Suprapubic skin (tissue), 4 donors: ENCODE measurements at regions not wholly inside any gene's neighbourhood (a gene's known extent, or its start where the extent isn't known, plus 50 kb on each side); places are given as distances from the start of the nearest gene placed in this dataset.

ENCODE experiments used
- DNase-seq, 2 donors: peaks; one replicate each; pipeline ENCODE4 v3.0.0-alpha.2; 2019; ENCODE audit warnings: low spot score in 2 of 2
- H3K27ac ChIP-seq: fragments of 200-600 bp; sonication (generic); one replicate; pipeline ENCODE4 v1.5.1; 2019
- H3K27me3 ChIP-seq: fragments of 200-600 bp; sonication (generic); one replicate; pipeline ENCODE4 v1.5.1; 2019
- H3K36me3 ChIP-seq: fragments of 200-600 bp; sonication (generic); one replicate; pipeline ENCODE4 v1.5.1; 2019
- H3K4me1 ChIP-seq: fragments of 200-600 bp; sonication (generic); one replicate; pipeline ENCODE4 v1.5.1; 2019
- H3K4me3 ChIP-seq: fragments of 200-600 bp; sonication (generic); one replicate; pipeline ENCODE4 v1.5.1; 2019; ENCODE audit warnings: mild to moderate bottlenecking
- H3K9me3 ChIP-seq: fragments of 200-600 bp; sonication (generic); one replicate; pipeline ENCODE4 v1.5.1; 2019
- EP300 ChIP-seq: sonication (generic); formaldehyde crosslinking; IDR thresholded peaks from one replicate; pipeline ENCODE4 v1.6.1; 2017; ENCODE audit warnings: antibody characterized with exemption
- POLR2A ChIP-seq, 2 donors: fragments of 450-650 bp; IDR thresholded peaks; one replicate each; pipeline ENCODE4 v1.6.1; 2017; ENCODE audit warnings: antibody characterized with exemption in 2 of 2, mild to moderate bottlenecking in 2 of 2, moderate library complexity in 2 of 2
- POLR2AphosphoS5 ChIP-seq, 3 donors: sonication (generic); formaldehyde crosslinking; IDR thresholded peaks; one replicate each; pipeline ENCODE4 v1.6.1; 2017; ENCODE audit warnings: antibody characterized with exemption in 3 of 3
- WGBS: methylation state at CpG from one replicate; pipeline ENCODE4 v1.1.5; 2018; 5-methylcytosine and 5-hydroxymethylcytosine counted together
- TF ChIP-seq, protein P1 (sequence below), 2 donors: fragments of 200-600 bp in 1 of 2; fragments of 450-650 bp in 1 of 2; sonication (generic) in 1 of 2; IDR thresholded peaks; one replicate each; pipeline ENCODE4 v1.5.1; 2016 to 2019; ENCODE audit warnings: antibody characterized with exemption in 2 of 2, mild to moderate bottlenecking in 1 of 2, moderate library complexity in 1 of 2

DNA sequence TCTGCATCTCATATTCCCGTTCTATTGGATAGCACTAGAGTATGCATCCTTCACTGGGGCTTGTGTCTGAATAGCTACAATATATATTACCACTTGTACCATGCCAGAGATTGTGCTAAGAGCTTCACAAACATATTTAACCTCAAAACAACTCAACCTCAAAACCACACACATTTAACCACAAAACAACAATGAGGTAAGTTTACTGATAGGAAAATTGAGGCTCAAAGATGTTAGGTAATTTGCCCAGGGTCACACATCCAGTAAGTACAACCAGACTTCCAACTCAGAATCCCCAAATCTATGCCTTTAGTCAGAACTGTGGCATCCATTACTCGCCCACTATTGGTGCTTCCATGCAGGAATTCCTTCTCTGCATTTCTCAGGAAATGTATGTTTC lies 220.0 kb downstream of the FAM43A start:
- no peak for TF ChIP-seq POLR2A (IDR thresholded peaks at IDR 0.05)
- TF ChIP-seq, protein P1, sequence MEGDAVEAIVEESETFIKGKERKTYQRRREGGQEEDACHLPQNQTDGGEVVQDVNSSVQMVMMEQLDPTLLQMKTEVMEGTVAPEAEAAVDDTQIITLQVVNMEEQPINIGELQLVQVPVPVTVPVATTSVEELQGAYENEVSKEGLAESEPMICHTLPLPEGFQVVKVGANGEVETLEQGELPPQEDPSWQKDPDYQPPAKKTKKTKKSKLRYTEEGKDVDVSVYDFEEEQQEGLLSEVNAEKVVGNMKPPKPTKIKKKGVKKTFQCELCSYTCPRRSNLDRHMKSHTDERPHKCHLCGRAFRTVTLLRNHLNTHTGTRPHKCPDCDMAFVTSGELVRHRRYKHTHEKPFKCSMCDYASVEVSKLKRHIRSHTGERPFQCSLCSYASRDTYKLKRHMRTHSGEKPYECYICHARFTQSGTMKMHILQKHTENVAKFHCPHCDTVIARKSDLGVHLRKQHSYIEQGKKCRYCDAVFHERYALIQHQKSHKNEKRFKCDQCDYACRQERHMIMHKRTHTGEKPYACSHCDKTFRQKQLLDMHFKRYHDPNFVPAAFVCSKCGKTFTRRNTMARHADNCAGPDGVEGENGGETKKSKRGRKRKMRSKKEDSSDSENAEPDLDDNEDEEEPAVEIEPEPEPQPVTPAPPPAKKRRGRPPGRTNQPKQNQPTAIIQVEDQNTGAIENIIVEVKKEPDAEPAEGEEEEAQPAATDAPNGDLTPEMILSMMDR (IDR thresholded peaks at IDR 0.05), result no peak
- no peak for TF ChIP-seq EP300
- no peak for TF ChIP-seq POLR2AphosphoS5 (IDR thresholded peaks at IDR 0.05)
- Histone ChIP-seq H3K27me3 (no peaks in the 10 kb centered on the region), H3K9me3 (no peaks in the 10 kb centered on the region), H3K4me1 (peaks cover 4% of the 10 kb centered on the region), H3K36me3 (no peaks in the 10 kb centered on the region), H3K4me3 (no peak overlapping the region), H3K27ac (no peak overlapping the region)
- WGBS, result 90% methylated on average over 2 of the region's 2 CpGs
- DNase-seq, result no peak

DNA sequence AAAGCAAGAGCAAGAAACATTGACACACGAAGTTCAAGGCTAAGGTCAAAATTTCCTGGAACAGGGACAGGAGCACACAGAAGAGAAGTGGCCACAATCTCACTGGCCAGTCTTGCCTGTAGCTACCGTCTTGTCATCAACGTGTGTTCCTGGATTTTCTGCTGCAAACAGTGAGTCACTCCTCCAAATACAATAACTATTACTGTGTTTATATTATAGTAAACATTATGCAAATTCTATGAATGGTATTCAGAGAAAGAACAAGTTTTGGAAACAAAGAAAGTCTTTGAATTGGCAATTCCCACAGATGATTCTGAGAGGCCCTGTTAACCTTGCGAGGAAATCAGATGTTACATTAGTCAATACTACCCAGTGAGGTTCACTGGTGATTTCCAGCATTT lies 220.5 kb downstream of the FAM43A start:
- 58% methylated on average over 4 of the region's 4 CpGs for WGBS
- H3K27ac ChIP-seq, result no peak overlapping the region

DNA sequence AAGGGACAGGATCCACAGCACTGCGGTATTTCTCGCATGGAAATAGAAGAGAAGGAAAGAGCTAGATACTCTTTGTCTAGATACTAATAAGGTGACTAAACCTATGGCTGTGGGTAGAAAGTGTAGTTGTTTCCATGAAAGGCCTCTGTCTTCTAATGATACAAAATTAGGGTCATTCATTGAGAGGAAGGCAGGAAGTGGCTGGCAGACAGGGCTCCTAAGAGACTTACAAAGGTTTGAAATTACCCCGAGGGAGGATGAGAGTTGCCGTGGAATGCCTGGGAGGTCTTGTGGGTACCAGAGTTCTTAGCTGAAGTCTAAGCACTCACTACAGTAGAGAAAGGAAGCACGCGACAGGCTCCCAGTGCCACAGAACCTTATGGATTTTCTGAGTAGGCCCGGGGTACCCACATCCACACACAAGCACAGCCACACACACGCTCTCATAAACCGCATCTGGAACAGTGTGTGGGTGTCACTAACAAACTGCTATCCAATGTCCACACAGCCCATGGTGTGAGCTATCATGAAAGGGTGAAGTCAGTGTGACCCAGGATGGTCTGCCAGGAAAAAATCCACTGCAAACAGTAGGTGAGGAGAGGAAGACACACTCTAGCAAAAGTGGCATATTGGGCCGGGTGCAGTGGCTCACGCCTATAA lies 221.4 kb downstream of the FAM43A start:
- no peak for DNase-seq
- WGBS, result 87% methylated on average over 11 of the region's 11 CpGs
- no peak for TF ChIP-seq POLR2AphosphoS5 (IDR thresholded peaks at IDR 0.05)
- TF ChIP-seq, protein P1 (IDR thresholded peaks at IDR 0.05), result no peak
- no peak for TF ChIP-seq POLR2A (IDR thresholded peaks at IDR 0.05)
- no peak for TF ChIP-seq EP300

More for the DNA sequence above, 220.5 kb downstream of the FAM43A start:
- Histone ChIP-seq H3K36me3 (no peaks in the 10 kb centered on the region), H3K4me1 (peaks cover 1% of the 10 kb centered on the region), H3K9me3 (no peaks in the 10 kb centered on the region), H3K4me3 (no peak overlapping the region), H3K27me3 (no peaks in the 10 kb centered on the region)
- TF ChIP-seq, protein P1 (IDR thresholded peaks at IDR 0.05), result no peak
- no peak for TF ChIP-seq POLR2AphosphoS5 (IDR thresholded peaks at IDR 0.05)
- TF ChIP-seq EP300, result no peak
- no peak for TF ChIP-seq POLR2A (IDR thresholded peaks at IDR 0.05)
- no peak for DNase-seq

DNA sequence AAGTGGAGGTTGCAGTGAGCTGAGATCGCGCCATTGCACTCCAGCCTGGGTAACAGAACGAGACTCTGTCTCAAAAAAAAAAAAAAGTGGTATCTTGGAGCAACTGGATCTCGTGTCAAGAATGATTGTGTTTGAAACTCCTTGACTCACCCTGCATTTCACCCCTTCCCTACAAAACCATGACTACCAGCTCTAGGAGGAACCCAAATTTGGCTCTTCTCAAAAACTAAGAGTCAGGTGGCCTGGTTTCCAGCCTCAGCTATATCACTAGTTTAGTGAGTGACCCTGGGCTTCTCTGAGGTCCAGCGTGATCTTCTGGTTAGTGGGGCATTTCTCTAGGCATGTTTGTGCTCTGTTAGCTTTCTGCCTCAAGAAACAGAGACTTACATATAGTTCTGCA lies 222.1 kb downstream of the FAM43A start:
- Histone ChIP-seq H3K4me1 (no peaks in the 10 kb centered on the region), H3K27ac (no peak overlapping the region), H3K36me3 (no peaks in the 10 kb centered on the region), H3K4me3 (no peak overlapping the region), H3K27me3 (no peaks in the 10 kb centered on the region), H3K9me3 (no peaks in the 10 kb centered on the region)
- 88% methylated on average over 5 of the region's 5 CpGs for WGBS
- no peak for DNase-seq
- TF ChIP-seq EP300, result no peak
- TF ChIP-seq, protein P1 (IDR thresholded peaks at IDR 0.05), result no peak

More for the DNA sequence above, 221.4 kb downstream of the FAM43A start:
- no peak overlapping the region for H3K27ac ChIP-seq
- no peak overlapping the region for H3K4me3 ChIP-seq
- no peaks in the 10 kb centered on the region for H3K4me1 ChIP-seq
- H3K9me3 ChIP-seq, result no peaks in the 10 kb centered on the region
- H3K36me3 ChIP-seq, result no peaks in the 10 kb centered on the region
- no peaks in the 10 kb centered on the region for H3K27me3 ChIP-seq

DNA sequence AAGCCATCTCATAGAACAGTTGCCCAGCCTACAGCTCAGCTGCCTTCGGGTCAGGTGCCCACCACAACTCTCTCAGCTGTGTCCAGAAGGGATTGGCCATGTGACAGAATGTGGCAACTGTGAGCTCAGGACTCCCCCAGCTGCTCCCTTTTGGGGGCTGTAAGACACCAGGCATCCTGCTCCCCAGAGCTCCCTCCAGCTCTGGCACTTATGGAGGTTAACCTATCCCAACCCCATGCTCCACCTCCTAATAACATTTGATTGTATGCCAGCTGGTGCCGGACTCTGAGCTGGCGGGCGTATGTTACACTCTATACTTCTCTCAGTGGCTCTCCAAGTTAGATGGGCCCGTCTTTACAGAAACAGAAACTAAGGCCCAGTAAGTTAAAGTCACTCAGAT lies 222.8 kb downstream of the FAM43A start:
- DNase-seq, result no peak
- Histone ChIP-seq H3K4me1 (no peaks in the 10 kb centered on the region), H3K27me3 (no peaks in the 10 kb centered on the region), H3K9me3 (no peaks in the 10 kb centered on the region), H3K4me3 (no peak overlapping the region), H3K36me3 (no peaks in the 10 kb centered on the region), H3K27ac (no peak overlapping the region)
- TF ChIP-seq, protein P1 (IDR thresholded peaks at IDR 0.05), result no peak
- TF ChIP-seq POLR2AphosphoS5 (IDR thresholded peaks at IDR 0.05), result no peak
- TF ChIP-seq EP300, result no peak
- TF ChIP-seq POLR2A (IDR thresholded peaks at IDR 0.05), result no peak
- 83% methylated on average over 5 of the region's 5 CpGs for WGBS
